Retinal pigment epithelial cell (primary cell): ENCODE measurements at regions not wholly inside any gene's neighbourhood (a gene's known extent, or its start where the extent isn't known, plus 50 kb on each side); places are given as distances from the start of the nearest gene placed in this dataset.

Source experiments
- DNase-seq: peaks from one replicate; pipeline ENCODE4 v3.0.0-alpha.2; 2010; ENCODE audit warnings: low read depth
- H3K4me3 ChIP-seq: 2 replicates; pipeline ENCODE4 v1.5.1; 2011; ENCODE audit warnings: mild to moderate bottlenecking, low read length, control low read depth, moderate library complexity
- CTCF ChIP-seq: conservative IDR thresholded peaks from 2 replicates; pipeline ENCODE4 v1.5.1; 2011; ENCODE audit warnings: low read depth, low read length, control low read depth, inconsistent platforms

GRCh38 chr11:79807506-79807905 is 366.7 kb upstream of the TENM4 start:
- no peak for TF ChIP-seq CTCF
- no peak for DNase-seq
- no peak overlapping the region for H3K4me3 ChIP-seq

GRCh38 chr11:79796704-79797103 is 355.9 kb upstream of the TENM4 start:
- no peak for TF ChIP-seq CTCF
- no peak for DNase-seq
- H3K4me3 ChIP-seq, result no peak overlapping the region

GRCh38 chr11:79794484-79795393 is 353.9 kb upstream of the TENM4 start:
- no peak for TF ChIP-seq CTCF
- H3K4me3 ChIP-seq, result no peak overlapping the region
- DNase-seq, result no peak

- DNase-seq, result no peak
- no peak overlapping the region for H3K4me3 ChIP-seq
- TF ChIP-seq CTCF, result no peak
Observed at GRCh38 chr11:79794057-79794456, 353.2 kb upstream of the TENM4 start.

GRCh38 chr11:79786961-79787360 is 346.1 kb upstream of the TENM4 start:
- no peak for DNase-seq
- no peak overlapping the region for H3K4me3 ChIP-seq
- TF ChIP-seq CTCF, result no peak

GRCh38 chr11:79783833-79784232 is 343.0 kb upstream of the TENM4 start:
- no peak for TF ChIP-seq CTCF

GRCh38 chr11:79768343-79768742 is 327.5 kb upstream of the TENM4 start:
- no peak overlapping the region for H3K4me3 ChIP-seq

More at GRCh38 chr11:79783833-79784232, 343.0 kb upstream of the TENM4 start:
- no peak overlapping the region for H3K4me3 ChIP-seq
- DNase-seq, result no peak

More at GRCh38 chr11:79768343-79768742, 327.5 kb upstream of the TENM4 start:
- DNase-seq, result no peak
- TF ChIP-seq CTCF, result no peak
